ENCODE measurements at regions not wholly inside any gene's neighbourhood (a gene's known extent, or its start where the extent isn't known, plus 50 kb on each side); places are given as distances from the start of the nearest gene placed in this dataset.

DNA sequence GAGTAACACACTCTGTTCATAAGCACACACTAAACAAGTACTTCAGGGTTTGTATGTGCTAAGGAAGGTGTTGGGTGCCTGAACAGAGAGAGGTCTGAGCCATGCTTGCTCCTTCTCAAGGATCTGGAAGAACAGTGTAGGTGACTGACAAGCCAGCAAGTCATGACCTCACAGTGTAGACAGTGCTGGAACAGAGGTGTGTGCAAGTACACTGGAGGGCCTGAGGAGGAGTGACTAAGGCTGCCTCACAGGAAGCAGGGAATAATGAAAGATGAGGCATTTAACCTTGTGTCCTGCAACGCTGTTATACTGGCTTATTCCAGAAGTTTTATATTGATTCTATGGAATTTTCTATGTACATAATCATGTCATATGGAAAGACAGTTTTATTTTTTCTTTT is 83.9 kb downstream of the TMEM174 start:
- H3K36me3 Mint-ChIP-seq (ENCODE audit: unreplicated experiment), result no peaks in the 10 kb centered on the region
- H3K4me1 Mint-ChIP-seq (ENCODE audit: unreplicated experiment), result peaks cover 11% of the 10 kb centered on the region
- H3K27ac Mint-ChIP-seq (ENCODE audit: unreplicated experiment), result no peak overlapping the region
- no peak for DNase-seq (ENCODE audit: extremely low spot score, unreplicated experiment)
- peaks cover 6% of the 10 kb centered on the region for H3K9me3 Mint-ChIP-seq (ENCODE audit: unreplicated experiment)
- no peak overlapping the region for H3K4me3 Mint-ChIP-seq (ENCODE audit: unreplicated experiment)
- no peaks in the 10 kb centered on the region for H3K27me3 Mint-ChIP-seq (ENCODE audit: unreplicated experiment)
- TF ChIP-seq, protein P1, sequence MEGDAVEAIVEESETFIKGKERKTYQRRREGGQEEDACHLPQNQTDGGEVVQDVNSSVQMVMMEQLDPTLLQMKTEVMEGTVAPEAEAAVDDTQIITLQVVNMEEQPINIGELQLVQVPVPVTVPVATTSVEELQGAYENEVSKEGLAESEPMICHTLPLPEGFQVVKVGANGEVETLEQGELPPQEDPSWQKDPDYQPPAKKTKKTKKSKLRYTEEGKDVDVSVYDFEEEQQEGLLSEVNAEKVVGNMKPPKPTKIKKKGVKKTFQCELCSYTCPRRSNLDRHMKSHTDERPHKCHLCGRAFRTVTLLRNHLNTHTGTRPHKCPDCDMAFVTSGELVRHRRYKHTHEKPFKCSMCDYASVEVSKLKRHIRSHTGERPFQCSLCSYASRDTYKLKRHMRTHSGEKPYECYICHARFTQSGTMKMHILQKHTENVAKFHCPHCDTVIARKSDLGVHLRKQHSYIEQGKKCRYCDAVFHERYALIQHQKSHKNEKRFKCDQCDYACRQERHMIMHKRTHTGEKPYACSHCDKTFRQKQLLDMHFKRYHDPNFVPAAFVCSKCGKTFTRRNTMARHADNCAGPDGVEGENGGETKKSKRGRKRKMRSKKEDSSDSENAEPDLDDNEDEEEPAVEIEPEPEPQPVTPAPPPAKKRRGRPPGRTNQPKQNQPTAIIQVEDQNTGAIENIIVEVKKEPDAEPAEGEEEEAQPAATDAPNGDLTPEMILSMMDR (IDR thresholded peaks at IDR 0.05), result no peak

DNA sequence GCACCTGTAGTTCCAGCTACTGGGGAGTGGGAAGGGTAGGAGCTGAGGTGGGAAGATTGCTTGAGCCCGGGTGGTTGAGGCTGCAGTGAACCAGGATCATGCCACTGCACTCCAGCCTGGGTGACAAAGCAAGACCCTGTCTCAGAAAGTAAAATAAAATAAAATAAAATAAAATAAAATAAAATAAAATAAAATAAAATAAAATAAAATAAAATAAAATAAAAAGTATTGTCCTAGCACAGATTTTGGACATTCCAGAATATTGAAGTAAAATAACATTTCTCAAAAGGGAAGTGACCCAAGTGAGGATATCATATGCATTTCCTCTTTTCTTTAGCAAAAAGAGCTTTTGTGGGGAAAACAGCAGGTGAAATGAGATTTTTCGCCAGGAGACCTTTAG is 83.5 kb downstream of the TMEM174 start:
- TF ChIP-seq, protein P1 (IDR thresholded peaks at IDR 0.05), result no peak
- Mint-ChIP-seq H3K4me1 (ENCODE audit: unreplicated experiment) (peaks cover 11% of the 10 kb centered on the region), H3K27ac (ENCODE audit: unreplicated experiment) (no peak overlapping the region), H3K36me3 (ENCODE audit: unreplicated experiment) (no peaks in the 10 kb centered on the region), H3K4me3 (ENCODE audit: unreplicated experiment) (no peak overlapping the region), H3K27me3 (ENCODE audit: unreplicated experiment) (no peaks in the 10 kb centered on the region), H3K9me3 (ENCODE audit: unreplicated experiment) (peaks cover 6% of the 10 kb centered on the region)
- DNase-seq (ENCODE audit: extremely low spot score, unreplicated experiment), result no peak

- Mint-ChIP-seq H3K36me3 (ENCODE audit: unreplicated experiment) (no peaks in the 10 kb centered on the region), H3K27ac (ENCODE audit: unreplicated experiment) (no peak overlapping the region), H3K27me3 (ENCODE audit: unreplicated experiment) (no peaks in the 10 kb centered on the region), H3K9me3 (ENCODE audit: unreplicated experiment) (peaks cover 6% of the 10 kb centered on the region), H3K4me3 (ENCODE audit: unreplicated experiment) (no peak overlapping the region), H3K4me1 (ENCODE audit: unreplicated experiment) (peaks cover 11% of the 10 kb centered on the region)
- TF ChIP-seq, protein P1 (IDR thresholded peaks at IDR 0.05), result no peak
- DNase-seq (ENCODE audit: extremely low spot score, unreplicated experiment), result no peak
Observed at GRCh38 chr5:73256012-73256411, 83.0 kb downstream of the TMEM174 start.

DNA sequence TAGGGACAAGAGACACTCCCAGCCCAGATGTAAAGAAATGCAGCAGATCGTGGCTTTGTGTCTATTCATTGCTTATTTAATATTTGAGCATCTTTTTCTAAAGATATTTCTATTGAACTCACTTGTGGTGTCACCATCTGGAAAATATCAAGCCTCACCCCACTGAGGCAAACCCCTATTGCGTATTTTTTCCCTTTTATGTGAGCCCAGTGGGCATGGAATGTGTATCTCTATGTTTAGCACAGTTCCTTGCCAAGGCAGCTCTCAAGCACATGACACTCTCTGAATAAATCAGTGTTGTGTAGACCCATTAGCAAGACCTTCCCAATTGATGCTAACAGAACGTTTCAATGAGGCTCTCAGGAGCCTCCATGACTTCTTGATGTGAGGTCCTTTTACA is 81.6 kb downstream of the TMEM174 start:
- H3K4me3 Mint-ChIP-seq (ENCODE audit: unreplicated experiment), result no peak overlapping the region
- TF ChIP-seq, protein P1 (IDR thresholded peaks at IDR 0.05), result no peak
- peaks cover 14% of the 10 kb centered on the region for H3K4me1 Mint-ChIP-seq (ENCODE audit: unreplicated experiment)
- H3K27me3 Mint-ChIP-seq (ENCODE audit: unreplicated experiment), result peaks cover 8% of the 10 kb centered on the region
- H3K36me3 Mint-ChIP-seq (ENCODE audit: unreplicated experiment), result no peaks in the 10 kb centered on the region
- DNase-seq (ENCODE audit: extremely low spot score, unreplicated experiment), result no peak
- peaks cover 6% of the 10 kb centered on the region for H3K9me3 Mint-ChIP-seq (ENCODE audit: unreplicated experiment)
- H3K27ac Mint-ChIP-seq (ENCODE audit: unreplicated experiment), result no peak overlapping the region

DNA sequence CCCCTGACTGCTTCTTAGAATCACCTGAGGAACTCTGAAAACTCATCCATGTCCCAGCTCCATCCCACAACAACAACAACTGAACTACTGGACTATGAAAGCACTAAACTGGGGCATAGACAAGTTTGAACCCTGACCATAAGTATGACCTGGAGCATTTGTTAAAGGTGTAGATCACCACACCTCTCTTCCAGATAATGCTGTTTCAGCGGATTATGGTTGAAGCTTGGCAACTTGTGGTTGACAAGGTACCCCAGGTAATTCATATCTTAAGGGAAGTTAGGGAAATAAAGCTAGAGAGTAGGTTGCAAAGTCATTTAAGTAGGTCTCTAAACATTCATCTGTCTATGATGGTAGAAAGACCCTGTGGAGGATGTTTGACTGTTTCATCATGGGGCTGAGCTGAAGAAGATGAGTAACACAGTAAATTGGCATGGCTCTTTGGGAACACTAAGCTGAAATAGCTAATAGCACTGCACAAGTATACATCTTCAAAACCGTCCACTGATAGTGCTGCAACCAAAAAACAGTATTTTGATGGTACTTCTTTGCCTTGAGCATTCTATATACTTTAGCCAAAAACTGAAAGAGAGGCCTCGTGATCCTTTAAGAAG is 80.2 kb downstream of the TMEM174 start:
- DNase-seq (ENCODE audit: extremely low spot score, unreplicated experiment), result no peak
- Mint-ChIP-seq H3K27me3 (ENCODE audit: unreplicated experiment) (peaks cover 11% of the 10 kb centered on the region), H3K4me1 (ENCODE audit: unreplicated experiment) (peaks cover 14% of the 10 kb centered on the region), H3K9me3 (ENCODE audit: unreplicated experiment) (peaks cover 6% of the 10 kb centered on the region), H3K36me3 (ENCODE audit: unreplicated experiment) (no peaks in the 10 kb centered on the region), H3K27ac (ENCODE audit: unreplicated experiment) (no peak overlapping the region), H3K4me3 (ENCODE audit: unreplicated experiment) (no peak overlapping the region)
- TF ChIP-seq, protein P1 (IDR thresholded peaks at IDR 0.05), result no peak
